Panc1 (cell line): ENCODE measurements at regions not wholly inside any gene's neighbourhood (a gene's known extent, or its start where the extent isn't known, plus 50 kb on each side); places are given as distances from the start of the nearest gene placed in this dataset.

Experiments
- ATAC-seq: fragments of 200-7000 bp; cut with Tn5 transposase; 2 replicates; pipeline ENCODE4 v1.9.1; 2020; ENCODE audit warnings: mild to moderate bottlenecking, moderate library complexity
- BruUV-seq: library from RNA; stranded (reverse); fragments of 400-500 nt; replicated peaks from 2 replicates; lab custom pipeline; 2021; lab: Mats Ljungman, UMichigan
- CTCF ChIA-PET: fragments of 300-600 bp; sonication (Branson Sonifier 250); formaldehyde crosslinking; loops from one replicate; lab custom pipeline; 2022; ENCODE audit warnings: antibody characterized with exemption; lab: Charles Lee
- POLR2A ChIA-PET: fragments of 300-600 bp; sonication (Branson Sonifier 250); formaldehyde crosslinking; loops from one replicate; lab custom pipeline; 2022; ENCODE audit warnings: antibody characterized with exemption; lab: Charles Lee
- DNase-seq: peaks from one replicate; pipeline ENCODE4 v3.0.0-alpha.2; 2010; ENCODE audit warnings: low read depth, low spot score
- H3K27ac ChIP-seq: 2 replicates; pipeline ENCODE4 v1.5.1; 2011; ENCODE audit warnings: mild to moderate bottlenecking, low read length, inconsistent platforms
- H3K27me3 ChIP-seq: fragments of 200-500 bp; sonication (Bioruptor generic); 2 replicates; pipeline ENCODE4 v1.6.0; 2014; ENCODE audit warnings: low read length, inconsistent platforms; ENCODE audit not compliant: control insufficient read depth, insufficient read depth
- H3K36me3 ChIP-seq: fragments of 200-500 bp; sonication (Bioruptor generic); 2 replicates; pipeline ENCODE4 v1.5.1; 2014; ENCODE audit warnings: inconsistent platforms, mild to moderate bottlenecking, low read length, moderate library complexity; ENCODE audit not compliant: control insufficient read depth, insufficient read depth
- H3K4me1 ChIP-seq: 2 replicates; pipeline ENCODE4 v1.5.1; 2011; ENCODE audit warnings: inconsistent platforms, mild to moderate bottlenecking, low read length, moderate library complexity; ENCODE audit not compliant: control insufficient read depth, insufficient read depth
- H3K4me3 ChIP-seq, 2 experiments: 2 replicates each; pipeline ENCODE4 v1.5.1; 2011 to 2012; ENCODE audit warnings: low read depth in 2 of 2, low read length in 2 of 2, mild to moderate bottlenecking in 2 of 2, inconsistent platforms in 1 of 2, moderate library complexity in 1 of 2
- H3K9me3 ChIP-seq: fragments of 200-500 bp; sonication (Bioruptor generic); 2 replicates; pipeline ENCODE4 v1.5.1; 2014; ENCODE audit warnings: low read depth, mild to moderate bottlenecking, inconsistent platforms, low read length, moderate library complexity; ENCODE audit not compliant: control insufficient read depth, insufficient read depth
- POLR2AphosphoS5 ChIP-seq: IDR thresholded peaks from 2 replicates; pipeline ENCODE4 v1.6.1; 2012; ENCODE audit warnings: mild to moderate bottlenecking, low read depth, low read length, moderate library complexity
- REST ChIP-seq, 2 experiments: IDR thresholded peaks; 2 replicates each; pipeline ENCODE4 v1.6.1; 2011 to 2012; ENCODE audit warnings: low read depth in 2 of 2, control low read depth in 1 of 2, low read length in 1 of 2, mild to moderate bottlenecking in 1 of 2, moderate library complexity in 1 of 2; ENCODE audit not compliant: insufficient read depth in 1 of 2
- SIN3A ChIP-seq: IDR thresholded peaks from 2 replicates; pipeline ENCODE4 v1.6.1; 2012; ENCODE audit warnings: low read depth, mild to moderate bottlenecking, low read length, moderate library complexity, borderline replicate concordance; ENCODE audit not compliant: insufficient read depth
- TCF7L2 ChIP-seq: IDR thresholded peaks from 2 replicates; pipeline ENCODE4 v1.6.1; 2011; ENCODE audit warnings: mild to moderate bottlenecking, low read depth, low read length, inconsistent platforms
- in situ Hi-C: cut with HindIII; loops from 2 replicates; pipeline ENCODE4 v1.10.0; 2016; ENCODE audit warnings: low sequenced_read_pairs, low pct_unique_long_range_greater_than_20kb
- intact Hi-C: fragments of 100-400 bp; cut with micrococcal nuclease; formaldehyde crosslinking; loops from one replicate; pipeline ENCODE4 v1.10.0; 2022; ENCODE audit not compliant: unreplicated experiment
- TF ChIP-seq, protein P1 (sequence below): fragments of 450-650 bp; IDR thresholded peaks from 2 replicates; pipeline ENCODE4 v1.5.1; 2017; ENCODE audit warnings: mild to moderate bottlenecking

GRCh38 chr3:178397202-178397601 lies 139.0 kb upstream of the KCNMB2 start:
- no peak overlapping the region for H3K27ac ChIP-seq
- no peaks in the 10 kb centered on the region for H3K36me3 ChIP-seq
- intact Hi-C loops (no loop called here), in situ Hi-C loops (no loop called here)
- DNase-seq (no peak), ATAC-seq (no peak)
- no peak for TF ChIP-seq SIN3A
- TF ChIP-seq, protein P1, sequence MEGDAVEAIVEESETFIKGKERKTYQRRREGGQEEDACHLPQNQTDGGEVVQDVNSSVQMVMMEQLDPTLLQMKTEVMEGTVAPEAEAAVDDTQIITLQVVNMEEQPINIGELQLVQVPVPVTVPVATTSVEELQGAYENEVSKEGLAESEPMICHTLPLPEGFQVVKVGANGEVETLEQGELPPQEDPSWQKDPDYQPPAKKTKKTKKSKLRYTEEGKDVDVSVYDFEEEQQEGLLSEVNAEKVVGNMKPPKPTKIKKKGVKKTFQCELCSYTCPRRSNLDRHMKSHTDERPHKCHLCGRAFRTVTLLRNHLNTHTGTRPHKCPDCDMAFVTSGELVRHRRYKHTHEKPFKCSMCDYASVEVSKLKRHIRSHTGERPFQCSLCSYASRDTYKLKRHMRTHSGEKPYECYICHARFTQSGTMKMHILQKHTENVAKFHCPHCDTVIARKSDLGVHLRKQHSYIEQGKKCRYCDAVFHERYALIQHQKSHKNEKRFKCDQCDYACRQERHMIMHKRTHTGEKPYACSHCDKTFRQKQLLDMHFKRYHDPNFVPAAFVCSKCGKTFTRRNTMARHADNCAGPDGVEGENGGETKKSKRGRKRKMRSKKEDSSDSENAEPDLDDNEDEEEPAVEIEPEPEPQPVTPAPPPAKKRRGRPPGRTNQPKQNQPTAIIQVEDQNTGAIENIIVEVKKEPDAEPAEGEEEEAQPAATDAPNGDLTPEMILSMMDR = no peak
- no peak for TF ChIP-seq TCF7L2
- no peak for TF ChIP-seq POLR2AphosphoS5
- TF ChIP-seq REST (IDR thresholded peaks at IDR 0.05; ENCODE audit: insufficient read depth in 1 of 2, low read depth in 2 of 2, low read length in 1 of 2) = no peak
- peaks cover 7% of the 10 kb centered on the region; the same call in 1 of the 2 replicates for H3K9me3 ChIP-seq
- ChIA-PET CTCF (no interaction called here), POLR2A (no interaction called here)
- BruUV-seq = no TSS peak
- H3K4me3 ChIP-seq = no peak overlapping the region
- H3K27me3 ChIP-seq = no peaks in the 10 kb centered on the region
- H3K4me1 ChIP-seq = no peaks in the 10 kb centered on the region

DNA sequence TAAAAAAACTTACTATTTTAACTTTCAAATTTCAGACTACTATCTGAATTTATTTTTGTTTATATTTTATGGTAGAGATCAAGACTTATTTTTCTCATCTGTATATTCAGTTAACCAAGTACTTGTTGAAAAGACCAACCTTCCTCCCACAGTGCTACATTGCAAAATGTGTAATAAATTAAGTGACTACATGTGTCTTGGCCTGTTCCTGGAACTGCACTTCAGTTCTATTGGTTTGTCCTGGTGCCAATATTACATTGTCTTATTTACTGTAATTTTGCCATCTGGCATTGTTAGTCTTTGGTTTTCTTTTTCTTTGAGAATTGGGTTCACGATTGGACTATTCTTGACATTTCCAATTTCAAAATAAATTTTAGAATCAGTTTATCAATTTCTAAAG lies 138.4 kb upstream of the KCNMB2 start:
- Histone ChIP-seq H3K27ac (no peak overlapping the region), H3K36me3 (no peaks in the 10 kb centered on the region), H3K4me3 (no peak overlapping the region), H3K9me3 (peaks cover 7% of the 10 kb centered on the region; the same call in 1 of the 2 replicates), H3K4me1 (no peaks in the 10 kb centered on the region), H3K27me3 (no peaks in the 10 kb centered on the region)
- TF ChIP-seq TCF7L2 (no peak), REST (IDR thresholded peaks at IDR 0.05; ENCODE audit: insufficient read depth in 1 of 2, low read depth in 2 of 2, low read length in 1 of 2) (no peak), SIN3A (no peak), POLR2AphosphoS5 (no peak)
- TF ChIP-seq, protein P1 = no peak
- POLR2A ChIA-PET = no interaction called here
- in situ Hi-C loops (no loop called here), intact Hi-C loops (no loop called here)
- ATAC-seq (no peak), DNase-seq (no peak)
- CTCF ChIA-PET = no interaction called here
- BruUV-seq = no TSS peak
